ENCODE measurements at regions not wholly inside any gene's neighbourhood (a gene's known extent, or its start where the extent isn't known, plus 50 kb on each side); places are given as distances from the start of the nearest gene placed in this dataset.

DNA sequence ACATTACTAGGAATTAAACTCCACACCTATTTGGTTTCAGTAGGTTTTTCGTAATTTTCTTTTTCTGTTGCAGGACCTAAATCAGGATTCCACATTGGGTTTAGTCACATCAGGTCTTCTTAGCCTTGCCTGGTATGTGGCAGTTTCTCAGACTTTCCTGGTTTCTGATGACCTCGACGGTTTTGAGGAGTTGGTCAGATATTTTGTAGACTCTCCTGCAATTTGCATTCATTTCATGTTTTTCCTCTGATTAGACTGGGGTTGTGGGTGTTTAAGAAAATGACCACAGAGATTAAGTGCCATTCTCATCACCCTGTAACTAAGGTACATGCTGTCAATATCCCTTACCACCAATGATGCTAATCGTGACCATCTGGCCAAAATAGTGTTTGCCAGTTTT, 97.3 kb upstream of the ST6GAL2 start:
- H3K27ac Mint-ChIP-seq (ENCODE audit: unreplicated experiment) = peak overlapping the region; percentile 58
- H3K27me3 Mint-ChIP-seq (ENCODE audit: low read depth) = no peaks in the 10 kb centered on the region
- H3K4me3 Mint-ChIP-seq (ENCODE audit: unreplicated experiment) = no peak overlapping the region
- TF ChIP-seq, protein P1, sequence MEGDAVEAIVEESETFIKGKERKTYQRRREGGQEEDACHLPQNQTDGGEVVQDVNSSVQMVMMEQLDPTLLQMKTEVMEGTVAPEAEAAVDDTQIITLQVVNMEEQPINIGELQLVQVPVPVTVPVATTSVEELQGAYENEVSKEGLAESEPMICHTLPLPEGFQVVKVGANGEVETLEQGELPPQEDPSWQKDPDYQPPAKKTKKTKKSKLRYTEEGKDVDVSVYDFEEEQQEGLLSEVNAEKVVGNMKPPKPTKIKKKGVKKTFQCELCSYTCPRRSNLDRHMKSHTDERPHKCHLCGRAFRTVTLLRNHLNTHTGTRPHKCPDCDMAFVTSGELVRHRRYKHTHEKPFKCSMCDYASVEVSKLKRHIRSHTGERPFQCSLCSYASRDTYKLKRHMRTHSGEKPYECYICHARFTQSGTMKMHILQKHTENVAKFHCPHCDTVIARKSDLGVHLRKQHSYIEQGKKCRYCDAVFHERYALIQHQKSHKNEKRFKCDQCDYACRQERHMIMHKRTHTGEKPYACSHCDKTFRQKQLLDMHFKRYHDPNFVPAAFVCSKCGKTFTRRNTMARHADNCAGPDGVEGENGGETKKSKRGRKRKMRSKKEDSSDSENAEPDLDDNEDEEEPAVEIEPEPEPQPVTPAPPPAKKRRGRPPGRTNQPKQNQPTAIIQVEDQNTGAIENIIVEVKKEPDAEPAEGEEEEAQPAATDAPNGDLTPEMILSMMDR (IDR thresholded peaks at IDR 0.05) = no peak
- peaks cover 14% of the 10 kb centered on the region for H3K9me3 Mint-ChIP-seq (ENCODE audit: low read depth)
- peaks cover 5% of the 10 kb centered on the region for H3K36me3 Mint-ChIP-seq (ENCODE audit: low read depth)
- H3K4me1 Mint-ChIP-seq (ENCODE audit: low read depth) = peaks cover 67% of the 10 kb centered on the region
- no peak for DNase-seq (ENCODE audit: low spot score)

GRCh38 chr2:106988361-106988760, 102.4 kb upstream of the ST6GAL2 start:
- H3K27ac Mint-ChIP-seq (ENCODE audit: unreplicated experiment) = no peak overlapping the region
- TF ChIP-seq, protein P1 (IDR thresholded peaks at IDR 0.05) = no peak
- no peak for DNase-seq (ENCODE audit: low spot score)
- peaks cover 46% of the 10 kb centered on the region for H3K4me1 Mint-ChIP-seq (ENCODE audit: low read depth)
- no peak overlapping the region for H3K4me3 Mint-ChIP-seq (ENCODE audit: unreplicated experiment)
- H3K9me3 Mint-ChIP-seq (ENCODE audit: low read depth) = peaks cover 15% of the 10 kb centered on the region
- no peaks in the 10 kb centered on the region for H3K27me3 Mint-ChIP-seq (ENCODE audit: low read depth)
- peaks cover 8% of the 10 kb centered on the region for H3K36me3 Mint-ChIP-seq (ENCODE audit: low read depth)

GRCh38 chr2:106990297-106990696, 104.3 kb upstream of the ST6GAL2 start:
- peaks cover 4% of the 10 kb centered on the region for H3K9me3 Mint-ChIP-seq (ENCODE audit: low read depth)
- TF ChIP-seq, protein P1 (IDR thresholded peaks at IDR 0.05) = peak; percentile 13
- H3K27ac Mint-ChIP-seq (ENCODE audit: unreplicated experiment) = peak overlapping the region; percentile 81
- H3K27me3 Mint-ChIP-seq (ENCODE audit: low read depth) = no peaks in the 10 kb centered on the region
- H3K36me3 Mint-ChIP-seq (ENCODE audit: low read depth) = peaks cover 4% of the 10 kb centered on the region
- no peak overlapping the region for H3K4me3 Mint-ChIP-seq (ENCODE audit: unreplicated experiment)
- peaks cover 54% of the 10 kb centered on the region for H3K4me1 Mint-ChIP-seq (ENCODE audit: low read depth)
- DNase-seq (ENCODE audit: low spot score) = no peak

DNA sequence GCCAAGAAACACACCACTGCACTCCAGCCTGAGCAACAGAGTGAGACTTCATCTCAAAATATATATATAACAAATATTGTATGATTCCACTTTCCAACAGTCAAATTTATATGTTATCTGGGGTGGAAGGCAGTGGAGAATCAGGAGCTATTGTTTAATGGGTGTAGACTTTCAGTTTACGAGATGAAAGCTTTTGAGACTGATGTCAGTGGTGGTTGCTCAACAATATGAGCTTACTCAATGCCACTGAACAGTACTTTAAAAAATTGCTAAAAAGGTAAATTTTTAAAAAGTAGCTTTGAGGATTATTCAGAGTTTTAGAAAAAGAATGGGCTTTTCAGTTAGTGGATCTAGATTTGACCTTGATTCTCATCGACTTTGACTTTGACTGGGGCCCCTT, 105.9 kb upstream of the ST6GAL2 start:
- TF ChIP-seq, protein P1 (IDR thresholded peaks at IDR 0.05) = no peak
- Mint-ChIP-seq H3K27ac (ENCODE audit: unreplicated experiment) (no peak overlapping the region), H3K27me3 (ENCODE audit: low read depth) (no peaks in the 10 kb centered on the region), H3K4me1 (ENCODE audit: low read depth) (peaks cover 63% of the 10 kb centered on the region), H3K4me3 (ENCODE audit: unreplicated experiment) (no peak overlapping the region), H3K36me3 (ENCODE audit: low read depth) (peaks cover 3% of the 10 kb centered on the region), H3K9me3 (ENCODE audit: low read depth) (peaks cover 4% of the 10 kb centered on the region)
- no peak for DNase-seq (ENCODE audit: low spot score)

- H3K9me3 Mint-ChIP-seq (ENCODE audit: low read depth) = peaks cover 4% of the 10 kb centered on the region
- H3K27ac Mint-ChIP-seq (ENCODE audit: unreplicated experiment) = peak overlapping the region; percentile 70
- no peak overlapping the region for H3K4me3 Mint-ChIP-seq (ENCODE audit: unreplicated experiment)
- peaks cover 54% of the 10 kb centered on the region for H3K4me1 Mint-ChIP-seq (ENCODE audit: low read depth)
- peaks cover 3% of the 10 kb centered on the region for H3K36me3 Mint-ChIP-seq (ENCODE audit: low read depth)
- H3K27me3 Mint-ChIP-seq (ENCODE audit: low read depth) = no peaks in the 10 kb centered on the region
- DNase-seq (ENCODE audit: low spot score) = no peak
- TF ChIP-seq, protein P1 (IDR thresholded peaks at IDR 0.05) = no peak
These were observed 109.6 kb upstream of the ST6GAL2 start for GRCh38 chr2:106995556-106995955.
